ENCODE measurements at regions not wholly inside any gene's neighbourhood (a gene's known extent, or its start where the extent isn't known, plus 50 kb on each side); places are given as distances from the start of the nearest gene placed in this dataset.

DNA sequence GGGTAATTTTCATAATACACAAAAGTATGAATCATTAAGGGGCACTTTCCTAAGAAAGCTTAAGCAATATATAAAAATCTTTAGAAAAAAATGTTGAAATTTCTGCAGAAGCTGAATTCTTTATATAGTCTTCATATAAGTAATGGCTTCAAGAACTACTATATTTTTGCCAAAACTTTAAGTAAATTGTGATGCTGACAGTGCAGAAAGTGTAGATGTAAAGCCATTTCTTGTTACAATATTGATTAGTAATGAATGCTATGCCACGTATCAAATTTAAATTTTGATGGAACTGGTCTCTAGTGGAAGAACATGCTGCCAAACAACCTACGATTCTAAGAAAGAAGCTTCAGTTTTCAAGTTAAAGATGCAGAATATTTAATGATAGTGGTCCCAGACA, 1210.0 kb downstream of the SLITRK1 start:
- Histone ChIP-seq H4K20me1 (ENCODE audit: insufficient read depth, low read length) (no peaks in the 10 kb centered on the region), H3K4me1 (ENCODE audit: control insufficient read depth in 1 of 2, insufficient read depth in 2 of 2, low read length in 2 of 2) (no peaks in the 10 kb centered on the region), H3K4me2 (replicated peaks; ENCODE audit: extremely low read depth, low read length, poor library complexity, severe bottlenecking) (no peak overlapping the region), H3K27ac (ENCODE audit: low read depth in 1 of 2, low read length in 2 of 2) (no peak overlapping the region), H3K9ac (ENCODE audit: insufficient read depth, low read length, poor library complexity, severe bottlenecking) (no peak overlapping the region), H2AFZ (ENCODE audit: insufficient read depth, low read depth, low read length, poor library complexity, severe bottlenecking) (no peak overlapping the region), H3K4me3 (replicated peaks in 1 of 3; ENCODE audit: low read depth in 2 of 3, low read length in 3 of 3) (no peak overlapping the region), H3K27me3 (ENCODE audit: control insufficient read depth in 2 of 2, insufficient read depth in 2 of 2, low read length in 2 of 2) (no peaks in the 10 kb centered on the region), H3K79me2 (ENCODE audit: insufficient read depth, low read length) (no peaks in the 10 kb centered on the region), H3K9me3 (replicated peaks in 1 of 2; ENCODE audit: control insufficient read depth in 1 of 2, insufficient read depth in 1 of 2, low read length in 2 of 2) (peaks cover 0 to 12% of the 10 kb centered on the region in 2 donors), H3K36me3 (replicated peaks in 1 of 2; ENCODE audit: control insufficient read depth in 1 of 2, insufficient read depth in 2 of 2, low read length in 2 of 2) (no peaks in the 10 kb centered on the region)
- no peak overlapping the region for H3K4me3 Mint-ChIP-seq
- H3K27me3 Mint-ChIP-seq (ENCODE audit: low read depth in 3 of 3), result no peaks in the 10 kb centered on the region
- TF ChIP-seq, protein P1, sequence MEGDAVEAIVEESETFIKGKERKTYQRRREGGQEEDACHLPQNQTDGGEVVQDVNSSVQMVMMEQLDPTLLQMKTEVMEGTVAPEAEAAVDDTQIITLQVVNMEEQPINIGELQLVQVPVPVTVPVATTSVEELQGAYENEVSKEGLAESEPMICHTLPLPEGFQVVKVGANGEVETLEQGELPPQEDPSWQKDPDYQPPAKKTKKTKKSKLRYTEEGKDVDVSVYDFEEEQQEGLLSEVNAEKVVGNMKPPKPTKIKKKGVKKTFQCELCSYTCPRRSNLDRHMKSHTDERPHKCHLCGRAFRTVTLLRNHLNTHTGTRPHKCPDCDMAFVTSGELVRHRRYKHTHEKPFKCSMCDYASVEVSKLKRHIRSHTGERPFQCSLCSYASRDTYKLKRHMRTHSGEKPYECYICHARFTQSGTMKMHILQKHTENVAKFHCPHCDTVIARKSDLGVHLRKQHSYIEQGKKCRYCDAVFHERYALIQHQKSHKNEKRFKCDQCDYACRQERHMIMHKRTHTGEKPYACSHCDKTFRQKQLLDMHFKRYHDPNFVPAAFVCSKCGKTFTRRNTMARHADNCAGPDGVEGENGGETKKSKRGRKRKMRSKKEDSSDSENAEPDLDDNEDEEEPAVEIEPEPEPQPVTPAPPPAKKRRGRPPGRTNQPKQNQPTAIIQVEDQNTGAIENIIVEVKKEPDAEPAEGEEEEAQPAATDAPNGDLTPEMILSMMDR (IDR thresholded peaks at IDR 0.05), result no peak
- no peak for DNase-seq
- H3K36me3 Mint-ChIP-seq, result no peaks in the 10 kb centered on the region
- 100% methylated on average over 1 of the region's 2 CpGs for WGBS (ENCODE audit: insufficient coverage)
- no peak overlapping the region for H3K27ac Mint-ChIP-seq
- intact Hi-C loops (cut with micrococcal nuclease), result no loop called here
- H3K9me3 Mint-ChIP-seq, result peaks cover 2 to 11% (median 4%) of the 10 kb centered on the region in 7 donors
- H3K4me1 Mint-ChIP-seq, result no peaks in the 10 kb centered on the region

GRCh38 chr13:82664183-82664582, 1218.1 kb downstream of the SLITRK1 start:
- H3K4me2 ChIP-seq (replicated peaks; ENCODE audit: extremely low read depth, low read length, poor library complexity, severe bottlenecking), result no peak overlapping the region
- no peak overlapping the region for H3K27ac ChIP-seq (ENCODE audit: low read depth in 1 of 2, low read length in 2 of 2)
- H3K36me3 ChIP-seq (replicated peaks in 1 of 2; ENCODE audit: control insufficient read depth in 1 of 2, insufficient read depth in 2 of 2, low read length in 2 of 2), result no peaks in the 10 kb centered on the region
- Mint-ChIP-seq H3K4me1 (no peaks in the 10 kb centered on the region), H3K9me3 (peaks cover 6 to 16% (median 8%) of the 10 kb centered on the region in 7 donors), H3K27me3 (ENCODE audit: low read depth in 3 of 3) (peaks cover 0 to 2% (median 0%) of the 10 kb centered on the region in 3 donors), H3K27ac (no peak overlapping the region), H3K4me3 (no peak overlapping the region), H3K36me3 (no peaks in the 10 kb centered on the region)
- no peak overlapping the region for H2AFZ ChIP-seq (ENCODE audit: insufficient read depth, low read depth, low read length, poor library complexity, severe bottlenecking)
- no peak overlapping the region for H3K4me3 ChIP-seq (replicated peaks in 1 of 3; ENCODE audit: low read depth in 2 of 3, low read length in 3 of 3)
- H4K20me1 ChIP-seq (ENCODE audit: insufficient read depth, low read length), result no peaks in the 10 kb centered on the region
- H3K4me1 ChIP-seq (ENCODE audit: control insufficient read depth in 1 of 2, insufficient read depth in 2 of 2, low read length in 2 of 2), result no peaks in the 10 kb centered on the region
- WGBS (ENCODE audit: insufficient coverage), result no CpG with 5 or more reads among the region's 1 CpG
- TF ChIP-seq, protein P1 (IDR thresholded peaks at IDR 0.05), result no peak
- no peaks in the 10 kb centered on the region for H3K79me2 ChIP-seq (ENCODE audit: insufficient read depth, low read length)
- no peak for DNase-seq
- intact Hi-C loops (cut with micrococcal nuclease), result no loop called here
- H3K9ac ChIP-seq (ENCODE audit: insufficient read depth, low read length, poor library complexity, severe bottlenecking), result no peak overlapping the region
- H3K27me3 ChIP-seq (ENCODE audit: control insufficient read depth in 2 of 2, insufficient read depth in 2 of 2, low read length in 2 of 2), result no peaks in the 10 kb centered on the region
- H3K9me3 ChIP-seq (replicated peaks in 1 of 2; ENCODE audit: control insufficient read depth in 1 of 2, insufficient read depth in 1 of 2, low read length in 2 of 2), result peaks cover 0 to 16% of the 10 kb centered on the region in 2 donors

All from CD14-positive monocyte (primary cell).